Keratinocyte (primary cell): ENCODE measurements at regions not wholly inside any gene's neighbourhood (a gene's known extent, or its start where the extent isn't known, plus 50 kb on each side); places are given as distances from the start of the nearest gene placed in this dataset.
A peak's percentile ranks its signal among the peaks of the same experiment; 100 is the strongest.

Source experiments
- DNase-seq: peaks from one replicate; pipeline ENCODE4 v3.0.0-alpha.2; 2011; ENCODE audit warnings: low read depth, missing footprints, low spot score
- FAIRE-seq: peaks from 2 replicates; lab custom pipeline; 2011; peaks lifted over from hg19 to GRCh38; lab: Jason Lieb, UNC
- H2AFZ ChIP-seq: 2 replicates; pipeline ENCODE4 v1.6.0; 2012; ENCODE audit warnings: low read length, control low read depth, inconsistent platforms; ENCODE audit not compliant: control insufficient read depth
- H3K27ac ChIP-seq: 2 replicates; pipeline ENCODE4 v1.5.1; 2011; ENCODE audit warnings: low read length; ENCODE audit not compliant: control insufficient read depth, insufficient read depth
- H3K27me3 ChIP-seq: 3 replicates; pipeline ENCODE4 v1.6.0; 2011; ENCODE audit warnings: low read length; ENCODE audit not compliant: control insufficient read depth, insufficient read depth; ENCODE audit errors: extremely low read depth
- H3K36me3 ChIP-seq, 2 experiments: 2 replicates in 1 of 2; 3 replicates in 1 of 2; pipeline ENCODE4 v1.5.1; 2011; ENCODE audit warnings: low read length in 2 of 2, mild to moderate bottlenecking in 1 of 2; ENCODE audit not compliant: control insufficient read depth in 2 of 2, insufficient read depth in 2 of 2; ENCODE audit errors: extremely low read depth in 1 of 2
- H3K4me1 ChIP-seq: 3 replicates; pipeline ENCODE4 v1.5.1; 2011; ENCODE audit warnings: low read length; ENCODE audit not compliant: control insufficient read depth, insufficient read depth; ENCODE audit errors: extremely low read depth
- H3K4me2 ChIP-seq: 3 replicates; pipeline ENCODE4 v1.6.0; 2011; ENCODE audit warnings: low read depth, low read length; ENCODE audit not compliant: control insufficient read depth, insufficient read depth; ENCODE audit errors: extremely low read depth
- H3K4me3 ChIP-seq, 3 experiments: fragments of 200-600 bp in 1 of 3; sonication (generic) in 1 of 3; 2 replicates in 2 of 3; 3 replicates in 1 of 3; pipeline ENCODE4 v1.5.1; 2011 to 2016; ENCODE audit warnings: low read length in 3 of 3, mild to moderate bottlenecking in 3 of 3, control low read depth in 2 of 3, inconsistent platforms in 1 of 3, low read depth in 1 of 3, mixed read lengths in 1 of 3, mixed run types in 1 of 3, moderate library complexity in 1 of 3; ENCODE audit not compliant: control insufficient read depth in 2 of 3, insufficient read depth in 2 of 3; ENCODE audit errors: extremely low read depth in 1 of 3
- H3K79me2 ChIP-seq: 2 replicates; pipeline ENCODE4 v1.6.0; 2012; ENCODE audit warnings: low read length; ENCODE audit not compliant: control insufficient read depth, insufficient read depth
- H3K9ac ChIP-seq: 3 replicates; pipeline ENCODE4 v1.6.0; 2011; ENCODE audit warnings: low read length; ENCODE audit not compliant: control insufficient read depth, insufficient read depth; ENCODE audit errors: extremely low read depth
- H3K9me1 ChIP-seq: 3 replicates; pipeline ENCODE4 v1.6.0; 2011; ENCODE audit warnings: low read length; ENCODE audit not compliant: control insufficient read depth, insufficient read depth; ENCODE audit errors: extremely low read depth
- H3K9me3 ChIP-seq: 2 replicates; pipeline ENCODE4 v1.5.1; 2012; ENCODE audit warnings: low read depth, low read length; ENCODE audit not compliant: control insufficient read depth
- H4K20me1 ChIP-seq: 3 replicates; pipeline ENCODE4 v1.6.0; 2011; ENCODE audit warnings: low read length; ENCODE audit not compliant: control insufficient read depth, insufficient read depth; ENCODE audit errors: extremely low read depth
- CTCF ChIP-seq, 3 experiments: IDR thresholded peaks in 1 of 3; conservative IDR thresholded peaks in 1 of 3; optimal IDR thresholded peaks in 1 of 3; 2 replicates in 2 of 3; 3 replicates in 1 of 3; pipeline versions ENCODE3 to v1.5.1; 2011; ENCODE audit warnings: low read length in 3 of 3, mild to moderate bottlenecking in 3 of 3, moderate library complexity in 2 of 3, control low read depth in 1 of 3, inconsistent platforms in 1 of 3; ENCODE audit not compliant: insufficient read depth in 2 of 3; ENCODE audit errors: extremely low read depth in 1 of 3
- EZH2 ChIP-seq: IDR thresholded peaks from one replicate; pipeline ENCODE4 v1.6.1; 2012; ENCODE audit warnings: inconsistent platforms, mild to moderate bottlenecking, low read length, moderate library complexity
- dilution Hi-C: fragments of 300-500 bp; cut with MboI; formaldehyde crosslinking; loops from one replicate; pipeline ENCODE4 v1.7.0; 2020; ENCODE audit warnings: low sequenced_read_pairs; ENCODE audit not compliant: extremely low pct_ligation_motif_present

- Histone ChIP-seq H3K79me2 (no peaks in the 10 kb centered on the region), H3K36me3 (no peaks in the 10 kb centered on the region), H3K27ac (no peak overlapping the region), H3K4me2 (no peak overlapping the region), H3K9ac (no peak overlapping the region), H3K27me3 (peaks cover 13% of the 10 kb centered on the region), H2AFZ (no peak overlapping the region), H3K9me1 (no peaks in the 10 kb centered on the region), H3K9me3 (no peaks in the 10 kb centered on the region), H3K4me3 (no peak overlapping the region), H4K20me1 (no peaks in the 10 kb centered on the region), H3K4me1 (no peaks in the 10 kb centered on the region)
- FAIRE-seq = no peak
- dilution Hi-C loops = no loop called here
- no peak for DNase-seq
- TF ChIP-seq CTCF (optimal IDR thresholded peaks at IDR 0.05 in 1 of 3, IDR thresholded peaks at IDR 0.05 in 1 of 3, conservative IDR thresholded peaks at IDR 0.05 in 1 of 3; ENCODE audit: extremely low read depth in 1 of 3, insufficient read depth in 2 of 3, low read length in 3 of 3) (no peak), EZH2 (no peak)
Measured at GRCh38 chr16:82440336-82440735, 186.4 kb upstream of the CDH13 start.

- peak; percentile 67 for FAIRE-seq
Measured at GRCh38 chr16:82439678-82440293, 187.0 kb upstream of the CDH13 start.

More at GRCh38 chr16:82439678-82440293, 187.0 kb upstream of the CDH13 start:
- TF ChIP-seq EZH2 (no peak), CTCF (optimal IDR thresholded peaks at IDR 0.05 in 1 of 3, IDR thresholded peaks at IDR 0.05 in 1 of 3, conservative IDR thresholded peaks at IDR 0.05 in 1 of 3; ENCODE audit: extremely low read depth in 1 of 3, insufficient read depth in 2 of 3, low read length in 3 of 3) (peak; percentile 61 to 69 (median 66))
- DNase-seq = no peak
- dilution Hi-C loops = no loop called here
- no peak overlapping the region for H3K27ac ChIP-seq
- H3K36me3 ChIP-seq = no peaks in the 10 kb centered on the region
- no peak overlapping the region for H3K4me2 ChIP-seq
- no peak overlapping the region for H2AFZ ChIP-seq
- H4K20me1 ChIP-seq = no peaks in the 10 kb centered on the region
- no peaks in the 10 kb centered on the region for H3K9me1 ChIP-seq
- H3K27me3 ChIP-seq = peaks cover 13% of the 10 kb centered on the region
- no peaks in the 10 kb centered on the region for H3K9me3 ChIP-seq
- no peak overlapping the region for H3K9ac ChIP-seq
- no peak overlapping the region for H3K4me3 ChIP-seq
- H3K4me1 ChIP-seq = no peaks in the 10 kb centered on the region
- no peaks in the 10 kb centered on the region for H3K79me2 ChIP-seq
